Psoas muscle (tissue), 7 donors: ENCODE measurements at regions not wholly inside any gene's neighbourhood (a gene's known extent, or its start where the extent isn't known, plus 50 kb on each side); places are given as distances from the start of the nearest gene placed in this dataset.

Source experiments
- ATAC-seq, 4 donors: fragments of 200-7000 bp; cut with Tn5 transposase; one replicate each; pipeline ENCODE4 v1.9.1; 2020; ENCODE audit warnings: moderate library complexity in 3 of 4, mild to moderate bottlenecking in 2 of 4
- DNase-seq, 2 donors: peaks; one replicate each; pipeline ENCODE4 v3.0.0-alpha.2; 2020
- H3K27ac ChIP-seq: fragments of 200-600 bp; one replicate; pipeline ENCODE4 v1.8.0; 2022
- H3K27me3 ChIP-seq, 3 donors: fragments of 200-600 bp in 1 of 3; one replicate each; pipeline versions ENCODE4 v1.6.1 to v1.8.0; 2013 to 2022; ENCODE audit warnings: low read length in 2 of 3, mild to moderate bottlenecking in 2 of 3, moderate library complexity in 1 of 3; ENCODE audit not compliant: insufficient read depth in 3 of 3
- H3K36me3 ChIP-seq, 2 donors: fragments of 200-600 bp in 1 of 2; one replicate each; pipeline versions ENCODE4 v1.6.1 to v1.8.0; 2013 to 2022; ENCODE audit warnings: low read depth in 1 of 2, mild to moderate bottlenecking in 1 of 2, moderate library complexity in 1 of 2; ENCODE audit not compliant: insufficient read depth in 1 of 2
- H3K4me1 ChIP-seq: fragments of 200-600 bp; one replicate; pipeline ENCODE4 v1.8.0; 2022
- H3K4me3 ChIP-seq: fragments of 200-600 bp; one replicate; pipeline ENCODE4 v1.8.0; 2022; ENCODE audit warnings: mild to moderate bottlenecking
- H3K9me3 ChIP-seq: fragments of 200-600 bp; one replicate; pipeline ENCODE4 v1.8.0; 2022
- CTCF ChIP-seq: fragments of 200-600 bp; IDR thresholded peaks from one replicate; pipeline ENCODE4 v1.8.0; 2022; ENCODE audit warnings: antibody characterized with exemption
- WGBS, 3 donors: extraction: QIAGEN DNeasy Blood & Tissue Kit; methylation state at CpG; one replicate each; pipeline versions ENCODE4 v1.1.6 to v1.1.7; 2013; 5-methylcytosine and 5-hydroxymethylcytosine counted together
- intact Hi-C, 2 donors: fragments of 100-400 bp; cut with DNase I; formaldehyde crosslinking; loops; one replicate each; pipeline versions ENCODE4 v1.11.0 to v1.14.2; 2022
- donor health status: healthy with polysubstance abuse.
- donor health status: DM: no; HTN: no; CAD: no; lungs with moderate emphysema.
- donor health status: Bipolar disorder and iron deficiency.
- donor health status: healthy.
- donor health status: DM: yes; HTN: yes; CAD: no.
- donor health status: DM: no; HTN: no; CAD: no.
- donor health status: DM: yes; HTN: yes; CAD: no.

GRCh38 chr1:209395169-209395568 is 188.3 kb upstream of the CAMK1G start:
- H3K36me3 ChIP-seq: no peaks in the 10 kb centered on the region
- H3K4me3 ChIP-seq: no peak overlapping the region
- 19 to 24% (median 20%) methylated on average over 7 of the region's 7 CpGs for WGBS, 3 donors
- no peak for DNase-seq
- H3K27ac ChIP-seq: no peak overlapping the region
- no peak for ATAC-seq
- TF ChIP-seq CTCF: no peak
- no peaks in the 10 kb centered on the region for H3K9me3 ChIP-seq
- intact Hi-C loops: no loop called here
- H3K4me1 ChIP-seq: no peaks in the 10 kb centered on the region
- H3K27me3 ChIP-seq: peaks cover 0 to 4% (median 0%) of the 10 kb centered on the region in 3 donors

GRCh38 chr1:209397371-209397770 is 186.1 kb upstream of the CAMK1G start:
- no peaks in the 10 kb centered on the region for H3K9me3 ChIP-seq
- no peaks in the 10 kb centered on the region for H3K36me3 ChIP-seq
- no peak for DNase-seq
- H3K27me3 ChIP-seq: peaks cover 0 to 4% (median 0%) of the 10 kb centered on the region in 3 donors
- H3K4me3 ChIP-seq: no peak overlapping the region
- no peaks in the 10 kb centered on the region for H3K4me1 ChIP-seq
- ATAC-seq: no peak
- H3K27ac ChIP-seq: no peak overlapping the region
- no peak for TF ChIP-seq CTCF
- 75 to 81% (median 78%) methylated on average over 6 of the region's 6 CpGs for WGBS, 3 donors
- intact Hi-C loops: no loop called here

GRCh38 chr1:209397910-209398309 is 185.6 kb upstream of the CAMK1G start:
- peaks cover 0 to 4% (median 0%) of the 10 kb centered on the region in 3 donors for H3K27me3 ChIP-seq
- no peak for ATAC-seq
- H3K4me1 ChIP-seq: no peaks in the 10 kb centered on the region
- TF ChIP-seq CTCF: no peak
- no peaks in the 10 kb centered on the region for H3K9me3 ChIP-seq
- intact Hi-C loops: no loop called here
- DNase-seq: no peak
- no peak overlapping the region for H3K4me3 ChIP-seq
- whole genome bisulfite sequencing, 3 donors: 88 to 95% (median 90%) methylated on average over 3 of the region's 3 CpGs
- H3K27ac ChIP-seq: no peak overlapping the region
- H3K36me3 ChIP-seq: no peaks in the 10 kb centered on the region

GRCh38 chr1:209398313-209398991 is 185.1 kb upstream of the CAMK1G start:
- Histone ChIP-seq H3K27me3 (peaks cover 0 to 4% (median 0%) of the 10 kb centered on the region in 3 donors), H3K36me3 (no peaks in the 10 kb centered on the region), H3K4me1 (no peaks in the 10 kb centered on the region), H3K9me3 (no peaks in the 10 kb centered on the region), H3K27ac (no peak overlapping the region), H3K4me3 (no peak overlapping the region)
- WGBS, 3 donors: 36 to 44% (median 40%) methylated on average over 5 of the region's 5 CpGs
- intact Hi-C loops: no loop called here
- ATAC-seq (peak in 1 of 4 donors; percentile 42), DNase-seq (peak in 1 of 2 donors; percentile 21)
- no peak for TF ChIP-seq CTCF

GRCh38 chr1:209399800-209400199 is 183.7 kb upstream of the CAMK1G start:
- peaks cover 0 to 4% (median 2%) of the 10 kb centered on the region in 3 donors for H3K27me3 ChIP-seq
- no peak overlapping the region for H3K27ac ChIP-seq
- H3K9me3 ChIP-seq: no peaks in the 10 kb centered on the region
- ATAC-seq (no peak), DNase-seq (no peak)
- intact Hi-C loops: no loop called here
- H3K4me1 ChIP-seq: no peaks in the 10 kb centered on the region
- WGBS, 3 donors: 53 to 70% (median 69%) methylated on average over 1 of the region's 1 CpG
- H3K36me3 ChIP-seq: no peaks in the 10 kb centered on the region
- no peak overlapping the region for H3K4me3 ChIP-seq
- TF ChIP-seq CTCF: no peak
